ENCODE measurements at regions not wholly inside any gene's neighbourhood (a gene's known extent, or its start where the extent isn't known, plus 50 kb on each side); places are given as distances from the start of the nearest gene placed in this dataset.

DNA sequence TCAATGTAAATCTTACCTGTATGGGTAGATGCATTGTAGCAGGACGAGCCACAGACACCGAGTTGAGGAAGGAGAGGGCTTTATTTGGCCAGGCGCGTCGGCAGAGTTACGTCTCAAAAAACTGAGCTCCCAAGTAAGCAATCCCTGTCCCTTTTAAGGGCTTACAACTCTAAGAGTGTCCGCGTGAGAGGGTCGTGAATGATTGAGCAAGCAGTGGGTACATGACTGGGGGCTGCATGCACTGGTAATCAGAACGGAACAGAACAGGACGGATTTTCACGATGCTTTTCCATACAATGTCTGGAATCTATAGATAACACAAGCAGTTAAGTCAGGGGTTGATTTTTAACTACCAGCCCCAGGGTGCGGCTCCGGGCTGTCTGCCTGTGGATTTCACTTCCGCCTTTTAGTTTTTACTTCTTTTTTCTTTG is 524.9 kb upstream of the HTR2C start (continued):
- TF ChIP-seq HDAC3 (IDR thresholded peaks at IDR 0.05; ENCODE audit: borderline replicate concordance, partially characterized antibody): peak; percentile 69
- TF ChIP-seq, protein P1, sequence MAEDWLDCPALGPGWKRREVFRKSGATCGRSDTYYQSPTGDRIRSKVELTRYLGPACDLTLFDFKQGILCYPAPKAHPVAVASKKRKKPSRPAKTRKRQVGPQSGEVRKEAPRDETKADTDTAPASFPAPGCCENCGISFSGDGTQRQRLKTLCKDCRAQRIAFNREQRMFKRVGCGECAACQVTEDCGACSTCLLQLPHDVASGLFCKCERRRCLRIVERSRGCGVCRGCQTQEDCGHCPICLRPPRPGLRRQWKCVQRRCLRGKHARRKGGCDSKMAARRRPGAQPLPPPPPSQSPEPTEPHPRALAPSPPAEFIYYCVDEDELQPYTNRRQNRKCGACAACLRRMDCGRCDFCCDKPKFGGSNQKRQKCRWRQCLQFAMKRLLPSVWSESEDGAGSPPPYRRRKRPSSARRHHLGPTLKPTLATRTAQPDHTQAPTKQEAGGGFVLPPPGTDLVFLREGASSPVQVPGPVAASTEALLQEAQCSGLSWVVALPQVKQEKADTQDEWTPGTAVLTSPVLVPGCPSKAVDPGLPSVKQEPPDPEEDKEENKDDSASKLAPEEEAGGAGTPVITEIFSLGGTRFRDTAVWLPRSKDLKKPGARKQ (CRISPR knock-in tag; IDR thresholded peaks at IDR 0.05): no peak
- peak; percentile 95 for TF ChIP-seq SMAD4 (CRISPR knock-in tag; conservative IDR thresholded peaks at IDR 0.05)
- TF ChIP-seq, protein P2, sequence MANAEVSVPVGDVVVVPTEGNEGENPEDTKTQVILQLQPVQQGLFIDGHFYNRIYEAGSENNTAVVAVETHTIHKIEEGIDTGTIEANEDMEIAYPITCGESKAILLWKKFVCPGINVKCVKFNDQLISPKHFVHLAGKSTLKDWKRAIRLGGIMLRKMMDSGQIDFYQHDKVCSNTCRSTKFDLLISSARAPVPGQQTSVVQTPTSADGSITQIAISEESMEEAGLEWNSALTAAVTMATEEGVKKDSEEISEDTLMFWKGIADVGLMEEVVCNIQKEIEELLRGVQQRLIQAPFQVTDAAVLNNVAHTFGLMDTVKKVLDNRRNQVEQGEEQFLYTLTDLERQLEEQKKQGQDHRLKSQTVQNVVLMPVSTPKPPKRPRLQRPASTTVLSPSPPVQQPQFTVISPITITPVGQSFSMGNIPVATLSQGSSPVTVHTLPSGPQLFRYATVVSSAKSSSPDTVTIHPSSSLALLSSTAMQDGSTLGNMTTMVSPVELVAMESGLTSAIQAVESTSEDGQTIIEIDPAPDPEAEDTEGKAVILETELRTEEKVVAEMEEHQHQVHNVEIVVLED (CRISPR knock-in tag; IDR thresholded peaks at IDR 0.05): no peak
- TF ChIP-seq FOXM1 (IDR thresholded peaks at IDR 0.05; ENCODE audit: low read depth): peak; percentile 86
- TF ChIP-seq FOXM1 (CRISPR knock-in tag; IDR thresholded peaks at IDR 0.05; ENCODE audit: low read depth): no peak
- no peak for TF ChIP-seq JUN (IDR thresholded peaks at IDR 0.05; ENCODE audit: borderline replicate concordance, low read depth, low read length)
- TF ChIP-seq JUN (CRISPR knock-in tag; IDR thresholded peaks at IDR 0.05; ENCODE audit: borderline replicate concordance): no peak
- TF ChIP-seq SAFB2 (IDR thresholded peaks at IDR 0.05; ENCODE audit: borderline replicate concordance, low read depth, low read length, severe bottlenecking): no peak
- TF ChIP-seq, protein P3, sequence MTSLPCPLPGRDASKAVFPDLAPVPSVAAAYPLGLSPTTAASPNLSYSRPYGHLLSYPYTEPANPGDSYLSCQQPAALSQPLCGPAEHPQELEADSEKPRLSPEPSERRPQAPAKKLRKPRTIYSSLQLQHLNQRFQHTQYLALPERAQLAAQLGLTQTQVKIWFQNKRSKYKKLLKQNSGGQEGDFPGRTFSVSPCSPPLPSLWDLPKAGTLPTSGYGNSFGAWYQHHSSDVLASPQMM (CRISPR knock-in tag; IDR thresholded peaks at IDR 0.05): no peak
- TF ChIP-seq MED1 (CRISPR knock-in tag; IDR thresholded peaks at IDR 0.05; ENCODE audit: borderline replicate concordance): no peak
- no peak for TF ChIP-seq KLF10 (CRISPR knock-in tag; IDR thresholded peaks at IDR 0.05)
- TF ChIP-seq POLR2AphosphoS5 (IDR thresholded peaks at IDR 0.05; ENCODE audit: control insufficient read depth, insufficient read depth, low read depth, low read length): peak; percentile 62
- no peak for TF ChIP-seq ZNF3 (CRISPR knock-in tag; IDR thresholded peaks at IDR 0.05)
- TF ChIP-seq, protein P4, sequence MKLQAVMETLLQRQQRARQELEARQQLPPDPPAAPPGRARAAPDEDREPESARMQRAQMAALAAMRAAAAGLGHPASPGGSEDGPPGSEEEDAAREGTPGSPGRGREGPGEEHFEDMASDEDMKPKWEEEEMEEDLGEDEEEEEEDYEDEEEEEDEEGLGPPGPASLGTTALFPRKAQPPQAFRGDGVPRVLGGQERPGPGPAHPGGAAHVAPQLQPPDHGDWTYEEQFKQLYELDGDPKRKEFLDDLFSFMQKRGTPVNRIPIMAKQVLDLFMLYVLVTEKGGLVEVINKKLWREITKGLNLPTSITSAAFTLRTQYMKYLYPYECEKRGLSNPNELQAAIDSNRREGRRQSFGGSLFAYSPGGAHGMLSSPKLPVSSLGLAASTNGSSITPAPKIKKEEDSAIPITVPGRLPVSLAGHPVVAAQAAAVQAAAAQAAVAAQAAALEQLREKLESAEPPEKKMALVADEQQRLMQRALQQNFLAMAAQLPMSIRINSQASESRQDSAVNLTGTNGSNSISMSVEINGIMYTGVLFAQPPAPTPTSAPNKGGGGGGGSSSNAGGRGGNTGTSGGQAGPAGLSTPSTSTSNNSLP (IDR thresholded peaks at IDR 0.05; ENCODE audit: borderline replicate concordance, low read depth, low read length): no peak
- TF ChIP-seq FOXJ2 (tag; IDR thresholded peaks at IDR 0.05): no peak
- no peak for TF ChIP-seq MAFF (IDR thresholded peaks at IDR 0.05; ENCODE audit: low read length)

All from K562 (cell line).